Upper lobe of left lung (tissue), 4 donors: ENCODE measurements at regions not wholly inside any gene's neighbourhood (a gene's known extent, or its start where the extent isn't known, plus 50 kb on each side); places are given as distances from the start of the nearest gene placed in this dataset.

Source experiments
- CTCF ChIP-seq, 6 experiments: fragments of 450-650 bp in 4 of 6; fragments of 200-600 bp in 2 of 6; sonication (generic) in 2 of 6; IDR thresholded peaks; one replicate each; pipeline ENCODE4 v1.5.1; 2016 to 2019; ENCODE audit warnings: antibody characterized with exemption in 6 of 6
- POLR2A ChIP-seq, 4 donors: fragments of 450-650 bp; IDR thresholded peaks; one replicate each; pipeline ENCODE4 v1.5.1; 2016 to 2017; ENCODE audit warnings: antibody characterized with exemption in 4 of 4, mild to moderate bottlenecking in 2 of 4

GRCh38 chr2:106701203-106702022 lies 184.6 kb downstream of the ST6GAL2 start:
- TF ChIP-seq CTCF (IDR thresholded peaks at IDR 0.05) (no peak), POLR2A (IDR thresholded peaks at IDR 0.05) (no peak)
